ENCODE measurements at regions not wholly inside any gene's neighbourhood (a gene's known extent, or its start where the extent isn't known, plus 50 kb on each side); places are given as distances from the start of the nearest gene placed in this dataset.

DNA sequence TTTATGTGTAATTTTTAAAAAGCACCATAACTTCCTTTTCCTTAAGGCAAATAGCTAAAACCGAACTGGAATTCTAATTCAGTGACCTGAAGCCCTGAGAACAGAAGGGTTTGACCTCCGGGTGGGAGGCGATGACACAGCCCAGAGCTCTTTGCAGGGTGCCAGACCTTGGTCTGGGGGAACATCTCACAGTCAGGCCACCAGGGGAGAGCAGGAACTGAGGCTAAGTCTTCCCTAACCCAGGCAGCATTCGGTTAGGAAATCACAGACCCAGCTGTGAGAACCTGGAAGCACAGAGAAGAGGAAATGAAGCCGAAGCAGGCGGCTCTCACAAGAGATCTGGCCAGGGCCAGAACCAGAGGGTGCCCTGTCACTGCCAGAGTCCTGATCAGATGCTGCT, 444.8 kb downstream of the TTLL7 start:
- DNase-seq (ENCODE audit: low read depth) = no peak
- no peak overlapping the region for H3K4me3 ChIP-seq (ENCODE audit: low read depth, low read length)
- TF ChIP-seq CTCF (IDR thresholded peaks at IDR 0.05; ENCODE audit: low read depth, low read length, missing control alignments) = peak; percentile 10

- H3K4me3 ChIP-seq (ENCODE audit: low read depth, low read length) = no peak overlapping the region
- no peak for DNase-seq (ENCODE audit: low read depth)
- TF ChIP-seq CTCF (IDR thresholded peaks at IDR 0.05; ENCODE audit: low read depth, low read length, missing control alignments) = no peak
Measured at GRCh38 chr1:83552820-83553219, 446.1 kb downstream of the TTLL7 start.

GRCh38 chr1:83548311-83548710, 450.6 kb downstream of the TTLL7 start:
- no peak for TF ChIP-seq CTCF (IDR thresholded peaks at IDR 0.05; ENCODE audit: low read depth, low read length, missing control alignments)
- no peak overlapping the region for H3K4me3 ChIP-seq (ENCODE audit: low read depth, low read length)
- DNase-seq (ENCODE audit: low read depth) = no peak

- H3K4me3 ChIP-seq (ENCODE audit: low read depth, low read length) = no peak overlapping the region
- DNase-seq (ENCODE audit: low read depth) = no peak
- TF ChIP-seq CTCF (IDR thresholded peaks at IDR 0.05; ENCODE audit: low read depth, low read length, missing control alignments) = no peak
Measured at GRCh38 chr1:83547901-83548300, 451.0 kb downstream of the TTLL7 start.

DNA sequence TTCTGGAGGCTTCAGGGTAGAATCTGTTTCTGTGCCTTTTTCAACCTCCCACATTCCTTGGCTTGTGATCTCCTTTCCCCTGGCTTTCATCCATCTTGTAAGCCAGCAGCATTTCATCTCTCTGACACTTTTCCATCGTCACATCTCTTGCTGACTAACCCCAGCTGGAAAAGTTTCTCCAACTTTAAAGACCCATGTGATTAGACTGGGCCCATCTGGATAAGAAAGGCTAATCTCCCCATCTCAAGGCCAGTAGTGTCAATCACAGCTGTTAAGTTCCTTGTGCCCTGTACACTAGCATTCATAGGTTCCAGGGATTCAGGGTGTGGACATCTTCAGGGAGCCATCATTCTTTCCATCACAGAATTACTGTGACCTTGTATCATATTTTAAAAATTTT, 452.1 kb downstream of the TTLL7 start:
- DNase-seq (ENCODE audit: low read depth) = no peak
- H3K4me3 ChIP-seq (ENCODE audit: low read depth, low read length) = no peak overlapping the region
- TF ChIP-seq CTCF (IDR thresholded peaks at IDR 0.05; ENCODE audit: low read depth, low read length, missing control alignments) = no peak

- H3K4me3 ChIP-seq (ENCODE audit: low read depth, low read length) = no peak overlapping the region
- DNase-seq (ENCODE audit: low read depth) = no peak
- no peak for TF ChIP-seq CTCF (IDR thresholded peaks at IDR 0.05; ENCODE audit: low read depth, low read length, missing control alignments)
Measured at GRCh38 chr1:83545066-83545862, 453.7 kb downstream of the TTLL7 start.

Measured in GM12864 (cell line).